HL-60 (cell line): ENCODE measurements at regions not wholly inside any gene's neighbourhood (a gene's known extent, or its start where the extent isn't known, plus 50 kb on each side); places are given as distances from the start of the nearest gene placed in this dataset.

ENCODE experiments used
- DNase-seq, 2 experiments: peaks; one replicate each; pipeline ENCODE4 v3.0.0-alpha.2; 2010 to 2020; ENCODE audit warnings: low read depth in 1 of 2, low spot score in 1 of 2
- H3K27ac ChIP-seq: fragments of 250-450 bp; sonication (Bioruptor Pico); replicated peaks from 2 replicates; pipeline ENCODE4 v1.5.1; 2020; ENCODE audit warnings: mild to moderate bottlenecking, moderate library complexity
- H3K27me3 ChIP-seq: fragments of 250-450 bp; sonication (Bioruptor Pico); 2 replicates; pipeline ENCODE4 v1.5.1; 2021; ENCODE audit warnings: mild to moderate bottlenecking, moderate library complexity; ENCODE audit not compliant: insufficient read depth, poor library complexity, severe bottlenecking
- H3K4me3 ChIP-seq: replicated peaks from 2 replicates; pipeline ENCODE4 v1.5.1; 2011; ENCODE audit warnings: mild to moderate bottlenecking, control low read depth, low read length; ENCODE audit not compliant: insufficient read depth
- GABPA ChIP-seq: IDR thresholded peaks from 2 replicates; pipeline ENCODE4 v1.6.1; 2012; ENCODE audit warnings: low read depth
- POLR2AphosphoS5 ChIP-seq: IDR thresholded peaks from 2 replicates; pipeline ENCODE4 v1.6.1; 2012; ENCODE audit warnings: low read depth
- SPI1 ChIP-seq: IDR thresholded peaks from 2 replicates; pipeline ENCODE4 v1.6.1; 2012; ENCODE audit warnings: low read depth, mild to moderate bottlenecking, borderline replicate concordance
- TF ChIP-seq, protein P1 (sequence below): IDR thresholded peaks from one replicate; pipeline ENCODE4 v1.5.1; 2011; ENCODE audit warnings: low read length, control low read depth, inconsistent platforms; ENCODE audit not compliant: insufficient read depth
- TF ChIP-seq, protein P2 (sequence below): IDR thresholded peaks from 2 replicates; pipeline ENCODE4 v1.6.1; 2012; ENCODE audit warnings: low read depth; ENCODE audit not compliant: insufficient replicate concordance

GRCh38 chr15:59941612-59942011 is 62.5 kb upstream of the FOXB1 start:
- Histone ChIP-seq H3K27me3 (no peaks in the 10 kb centered on the region), H3K27ac (no peak overlapping the region), H3K4me3 (no peak overlapping the region)
- no peak for DNase-seq
- TF ChIP-seq GABPA (no peak), POLR2AphosphoS5 (no peak), SPI1 (no peak)
- TF ChIP-seq, protein P1, sequence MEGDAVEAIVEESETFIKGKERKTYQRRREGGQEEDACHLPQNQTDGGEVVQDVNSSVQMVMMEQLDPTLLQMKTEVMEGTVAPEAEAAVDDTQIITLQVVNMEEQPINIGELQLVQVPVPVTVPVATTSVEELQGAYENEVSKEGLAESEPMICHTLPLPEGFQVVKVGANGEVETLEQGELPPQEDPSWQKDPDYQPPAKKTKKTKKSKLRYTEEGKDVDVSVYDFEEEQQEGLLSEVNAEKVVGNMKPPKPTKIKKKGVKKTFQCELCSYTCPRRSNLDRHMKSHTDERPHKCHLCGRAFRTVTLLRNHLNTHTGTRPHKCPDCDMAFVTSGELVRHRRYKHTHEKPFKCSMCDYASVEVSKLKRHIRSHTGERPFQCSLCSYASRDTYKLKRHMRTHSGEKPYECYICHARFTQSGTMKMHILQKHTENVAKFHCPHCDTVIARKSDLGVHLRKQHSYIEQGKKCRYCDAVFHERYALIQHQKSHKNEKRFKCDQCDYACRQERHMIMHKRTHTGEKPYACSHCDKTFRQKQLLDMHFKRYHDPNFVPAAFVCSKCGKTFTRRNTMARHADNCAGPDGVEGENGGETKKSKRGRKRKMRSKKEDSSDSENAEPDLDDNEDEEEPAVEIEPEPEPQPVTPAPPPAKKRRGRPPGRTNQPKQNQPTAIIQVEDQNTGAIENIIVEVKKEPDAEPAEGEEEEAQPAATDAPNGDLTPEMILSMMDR: no peak
- TF ChIP-seq, protein P2, sequence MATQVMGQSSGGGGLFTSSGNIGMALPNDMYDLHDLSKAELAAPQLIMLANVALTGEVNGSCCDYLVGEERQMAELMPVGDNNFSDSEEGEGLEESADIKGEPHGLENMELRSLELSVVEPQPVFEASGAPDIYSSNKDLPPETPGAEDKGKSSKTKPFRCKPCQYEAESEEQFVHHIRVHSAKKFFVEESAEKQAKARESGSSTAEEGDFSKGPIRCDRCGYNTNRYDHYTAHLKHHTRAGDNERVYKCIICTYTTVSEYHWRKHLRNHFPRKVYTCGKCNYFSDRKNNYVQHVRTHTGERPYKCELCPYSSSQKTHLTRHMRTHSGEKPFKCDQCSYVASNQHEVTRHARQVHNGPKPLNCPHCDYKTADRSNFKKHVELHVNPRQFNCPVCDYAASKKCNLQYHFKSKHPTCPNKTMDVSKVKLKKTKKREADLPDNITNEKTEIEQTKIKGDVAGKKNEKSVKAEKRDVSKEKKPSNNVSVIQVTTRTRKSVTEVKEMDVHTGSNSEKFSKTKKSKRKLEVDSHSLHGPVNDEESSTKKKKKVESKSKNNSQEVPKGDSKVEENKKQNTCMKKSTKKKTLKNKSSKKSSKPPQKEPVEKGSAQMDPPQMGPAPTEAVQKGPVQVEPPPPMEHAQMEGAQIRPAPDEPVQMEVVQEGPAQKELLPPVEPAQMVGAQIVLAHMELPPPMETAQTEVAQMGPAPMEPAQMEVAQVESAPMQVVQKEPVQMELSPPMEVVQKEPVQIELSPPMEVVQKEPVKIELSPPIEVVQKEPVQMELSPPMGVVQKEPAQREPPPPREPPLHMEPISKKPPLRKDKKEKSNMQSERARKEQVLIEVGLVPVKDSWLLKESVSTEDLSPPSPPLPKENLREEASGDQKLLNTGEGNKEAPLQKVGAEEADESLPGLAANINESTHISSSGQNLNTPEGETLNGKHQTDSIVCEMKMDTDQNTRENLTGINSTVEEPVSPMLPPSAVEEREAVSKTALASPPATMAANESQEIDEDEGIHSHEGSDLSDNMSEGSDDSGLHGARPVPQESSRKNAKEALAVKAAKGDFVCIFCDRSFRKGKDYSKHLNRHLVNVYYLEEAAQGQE: no peak

DNA sequence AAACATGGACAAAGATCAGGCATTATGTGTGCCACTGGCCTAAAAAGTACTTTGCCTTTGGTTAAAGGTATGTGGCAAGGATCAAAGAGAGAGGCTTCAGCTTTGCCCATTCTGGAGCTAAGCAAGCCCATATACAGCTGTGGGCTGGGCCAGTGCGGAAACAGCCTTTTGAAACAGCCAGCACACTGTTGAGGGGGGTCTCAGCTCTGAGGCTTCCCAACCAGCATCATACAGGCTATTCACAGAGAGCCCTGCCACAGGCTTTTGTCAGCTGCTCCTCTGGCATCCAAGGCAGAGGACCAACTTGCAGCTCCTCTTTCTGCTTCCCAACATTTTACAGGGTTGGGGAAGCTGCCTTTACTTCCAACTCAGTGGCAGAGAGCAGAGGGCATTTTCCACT is 63.2 kb upstream of the FOXB1 start:
- no peak for DNase-seq
- H3K27ac ChIP-seq: no peak overlapping the region
- H3K27me3 ChIP-seq: no peaks in the 10 kb centered on the region
- TF ChIP-seq, protein P2: no peak
- TF ChIP-seq, protein P1: no peak
- TF ChIP-seq SPI1 (no peak), POLR2AphosphoS5 (no peak), GABPA (no peak)
- no peak overlapping the region for H3K4me3 ChIP-seq

- no peaks in the 10 kb centered on the region for H3K27me3 ChIP-seq
- no peak overlapping the region for H3K27ac ChIP-seq
- H3K4me3 ChIP-seq: no peak overlapping the region
- no peak for DNase-seq
- no peak for TF ChIP-seq SPI1
- no peak for TF ChIP-seq GABPA
- TF ChIP-seq, protein P2: no peak
- TF ChIP-seq POLR2AphosphoS5: no peak
- TF ChIP-seq, protein P1: no peak
Observed at GRCh38 chr15:59940456-59940855, 63.7 kb upstream of the FOXB1 start.
